ENCODE measurements at regions not wholly inside any gene's neighbourhood (a gene's known extent, or its start where the extent isn't known, plus 50 kb on each side); places are given as distances from the start of the nearest gene placed in this dataset.

- Histone ChIP-seq H3K36me3 (replicated peaks; ENCODE audit: insufficient read depth, low read depth) (no peaks in the 10 kb centered on the region), H2AFZ (no peak overlapping the region), H4K20me1 (ENCODE audit: insufficient read depth, poor library complexity, severe bottlenecking) (no peaks in the 10 kb centered on the region), H3K4me3 (no peak overlapping the region), H3K9me3 (ENCODE audit: low read depth) (no peaks in the 10 kb centered on the region), H3K27me3 (no peaks in the 10 kb centered on the region), H3K79me2 (no peaks in the 10 kb centered on the region), H3K4me1 (ENCODE audit: insufficient read depth) (no peaks in the 10 kb centered on the region), H3K27ac (no peak overlapping the region), H3K4me2 (no peak overlapping the region), H3K9me2 (replicated peaks; ENCODE audit: insufficient read depth) (no peaks in the 10 kb centered on the region)
- WGBS (ENCODE audit: low lambda C conversion rate, missing lambda C conversion rate), result 100% methylated on average over 1 of the region's 1 CpG
- DNase-seq (ENCODE audit: low spot score), result no peak
- TF ChIP-seq EZH2phosphoT487 (IDR thresholded peaks at IDR 0.05; ENCODE audit: low read depth, severe bottlenecking, unreplicated experiment) (no peak), CTCF (IDR thresholded peaks at IDR 0.05; ENCODE audit: poor library complexity) (no peak), EZH2 (IDR thresholded peaks at IDR 0.05; ENCODE audit: borderline replicate concordance) (no peak)
These were observed 239.9 kb upstream of the PHF14 start for GRCh38 chr7:10733747-10734146.

GRCh38 chr7:10734595-10734994 is 239.1 kb upstream of the PHF14 start:
- no peaks in the 10 kb centered on the region for H4K20me1 ChIP-seq (ENCODE audit: insufficient read depth, poor library complexity, severe bottlenecking)
- no peaks in the 10 kb centered on the region for H3K27me3 ChIP-seq
- no peak overlapping the region for H3K27ac ChIP-seq
- H3K4me2 ChIP-seq, result no peak overlapping the region
- H2AFZ ChIP-seq, result no peak overlapping the region
- no peaks in the 10 kb centered on the region for H3K36me3 ChIP-seq (replicated peaks; ENCODE audit: insufficient read depth, low read depth)
- no peak overlapping the region for H3K4me3 ChIP-seq
- no peaks in the 10 kb centered on the region for H3K9me3 ChIP-seq (ENCODE audit: low read depth)
- 88% methylated on average over 2 of the region's 2 CpGs for WGBS (ENCODE audit: low lambda C conversion rate, missing lambda C conversion rate)
- H3K79me2 ChIP-seq, result no peaks in the 10 kb centered on the region
- TF ChIP-seq EZH2 (IDR thresholded peaks at IDR 0.05; ENCODE audit: borderline replicate concordance), result no peak
- no peak for TF ChIP-seq CTCF (IDR thresholded peaks at IDR 0.05; ENCODE audit: poor library complexity)
- no peak for TF ChIP-seq EZH2phosphoT487 (IDR thresholded peaks at IDR 0.05; ENCODE audit: low read depth, severe bottlenecking, unreplicated experiment)
- H3K9me2 ChIP-seq (replicated peaks; ENCODE audit: insufficient read depth), result no peaks in the 10 kb centered on the region
- H3K4me1 ChIP-seq (ENCODE audit: insufficient read depth), result no peaks in the 10 kb centered on the region
- DNase-seq (ENCODE audit: low spot score), result no peak

- H3K9me3 ChIP-seq (ENCODE audit: low read depth), result no peaks in the 10 kb centered on the region
- H3K4me2 ChIP-seq, result no peak overlapping the region
- no peaks in the 10 kb centered on the region for H3K4me1 ChIP-seq (ENCODE audit: insufficient read depth)
- no peaks in the 10 kb centered on the region for H3K79me2 ChIP-seq
- no peak for DNase-seq (ENCODE audit: low spot score)
- no peaks in the 10 kb centered on the region for H4K20me1 ChIP-seq (ENCODE audit: insufficient read depth, poor library complexity, severe bottlenecking)
- TF ChIP-seq EZH2 (IDR thresholded peaks at IDR 0.05; ENCODE audit: borderline replicate concordance) (no peak), EZH2phosphoT487 (IDR thresholded peaks at IDR 0.05; ENCODE audit: low read depth, severe bottlenecking, unreplicated experiment) (no peak), CTCF (IDR thresholded peaks at IDR 0.05; ENCODE audit: poor library complexity) (no peak)
- H3K27me3 ChIP-seq, result no peaks in the 10 kb centered on the region
- H3K4me3 ChIP-seq, result no peak overlapping the region
- no peaks in the 10 kb centered on the region for H3K9me2 ChIP-seq (replicated peaks; ENCODE audit: insufficient read depth)
- H3K27ac ChIP-seq, result no peak overlapping the region
- 88% methylated on average over 4 of the region's 4 CpGs for WGBS (ENCODE audit: low lambda C conversion rate, missing lambda C conversion rate)
- H2AFZ ChIP-seq, result no peak overlapping the region
- no peaks in the 10 kb centered on the region for H3K36me3 ChIP-seq (replicated peaks; ENCODE audit: insufficient read depth, low read depth)
These were observed 234.3 kb upstream of the PHF14 start for GRCh38 chr7:10739401-10739800.

- Histone ChIP-seq H3K4me3 (no peak overlapping the region), H3K4me2 (no peak overlapping the region), H2AFZ (no peak overlapping the region), H3K79me2 (no peaks in the 10 kb centered on the region), H3K9me3 (ENCODE audit: low read depth) (no peaks in the 10 kb centered on the region), H3K4me1 (ENCODE audit: insufficient read depth) (no peaks in the 10 kb centered on the region), H3K27ac (no peak overlapping the region), H3K9me2 (replicated peaks; ENCODE audit: insufficient read depth) (no peaks in the 10 kb centered on the region), H4K20me1 (ENCODE audit: insufficient read depth, poor library complexity, severe bottlenecking) (no peaks in the 10 kb centered on the region), H3K36me3 (replicated peaks; ENCODE audit: insufficient read depth, low read depth) (no peaks in the 10 kb centered on the region), H3K27me3 (no peaks in the 10 kb centered on the region)
- TF ChIP-seq EZH2 (IDR thresholded peaks at IDR 0.05; ENCODE audit: borderline replicate concordance) (no peak), CTCF (IDR thresholded peaks at IDR 0.05; ENCODE audit: poor library complexity) (no peak), EZH2phosphoT487 (IDR thresholded peaks at IDR 0.05; ENCODE audit: low read depth, severe bottlenecking, unreplicated experiment) (no peak)
- DNase-seq (ENCODE audit: low spot score), result no peak
- 42% methylated on average over 1 of the region's 1 CpG for WGBS (ENCODE audit: low lambda C conversion rate, missing lambda C conversion rate)
These were observed 232.9 kb upstream of the PHF14 start for GRCh38 chr7:10740805-10741204.

Measured in hepatocyte (in vitro differentiated cells).